Liver (tissue), 8 donors: ENCODE measurements at regions not wholly inside any gene's neighbourhood (a gene's known extent, or its start where the extent isn't known, plus 50 kb on each side); places are given as distances from the start of the nearest gene placed in this dataset.

ENCODE experiments used
- DNase-seq: peaks from one replicate; pipeline ENCODE4 v3.0.0-alpha.2; 2017; ENCODE audit warnings: low spot score
- H3K27ac ChIP-seq, 2 donors: one replicate each; pipeline ENCODE4 v1.7.0; 2013; ENCODE audit warnings: inconsistent platforms in 2 of 2, low read length in 2 of 2, control low read depth in 1 of 2, low read depth in 1 of 2, mild to moderate bottlenecking in 1 of 2
- H3K27me3 ChIP-seq, 4 donors: one replicate each; pipeline versions ENCODE4 v1.6.1 to v1.7.0; 2013; ENCODE audit warnings: low read length in 3 of 4, inconsistent platforms in 1 of 4, mild to moderate bottlenecking in 1 of 4, moderate library complexity in 1 of 4; ENCODE audit not compliant: control insufficient read depth in 4 of 4, insufficient read depth in 4 of 4
- H3K36me3 ChIP-seq, 4 donors: one replicate each; pipeline versions ENCODE4 v1.6.1 to v1.7.0; 2013; ENCODE audit warnings: low read length in 3 of 4, mild to moderate bottlenecking in 3 of 4, low read depth in 1 of 4, moderate library complexity in 1 of 4; ENCODE audit not compliant: control insufficient read depth in 4 of 4, insufficient read depth in 3 of 4
- H3K4me1 ChIP-seq, 4 donors: one replicate each; pipeline versions ENCODE4 v1.6.1 to v1.7.0; 2013; ENCODE audit warnings: low read length in 3 of 4, mild to moderate bottlenecking in 3 of 4, moderate library complexity in 1 of 4; ENCODE audit not compliant: control insufficient read depth in 4 of 4, insufficient read depth in 4 of 4
- H3K4me3 ChIP-seq, 3 donors: one replicate each; pipeline versions ENCODE4 v1.6.1 to v1.7.0; 2013; ENCODE audit warnings: low read length in 3 of 3, control low read depth in 1 of 3, low read depth in 1 of 3, mild to moderate bottlenecking in 1 of 3
- H3K9ac ChIP-seq, 2 donors: one replicate each; pipeline ENCODE4 v1.7.0; 2013; ENCODE audit warnings: low read length in 2 of 2, mild to moderate bottlenecking in 2 of 2, moderate library complexity in 2 of 2, control low read depth in 1 of 2, low read depth in 1 of 2
- H3K9me3 ChIP-seq, 4 donors: one replicate each; pipeline versions ENCODE4 v1.6.1 to v1.7.0; 2013; ENCODE audit warnings: low read length in 3 of 4; ENCODE audit not compliant: control insufficient read depth in 4 of 4
- ATF3 ChIP-seq: IDR thresholded peaks from 2 replicates; pipeline ENCODE4 v1.6.1; 2016; ENCODE audit warnings: antibody characterized with exemption
- EGR1 ChIP-seq, 2 donors: IDR thresholded peaks; 2 replicates each; pipeline ENCODE4 v1.6.1; 2016 to 2018; ENCODE audit warnings: antibody characterized with exemption in 2 of 2, low read depth in 2 of 2
- FOXA2 ChIP-seq: IDR thresholded peaks from 2 replicates; pipeline ENCODE4 v1.6.1; 2016; ENCODE audit warnings: antibody characterized with exemption
- GABPA ChIP-seq, 2 donors: IDR thresholded peaks in 1 of 2; conservative IDR thresholded peaks in 1 of 2; 2 replicates each; pipeline ENCODE4 v1.6.1; 2016; ENCODE audit warnings: antibody characterized with exemption in 2 of 2, mild to moderate bottlenecking in 1 of 2, moderate library complexity in 1 of 2
- HNF4A ChIP-seq, 2 donors: conservative IDR thresholded peaks; 2 replicates each; pipeline ENCODE4 v1.6.1; 2016; ENCODE audit warnings: antibody characterized with exemption in 2 of 2, mild to moderate bottlenecking in 2 of 2
- HNF4G ChIP-seq: IDR thresholded peaks from 2 replicates; pipeline ENCODE4 v1.6.1; 2016; ENCODE audit warnings: antibody characterized with exemption
- JUND ChIP-seq, 2 donors: IDR thresholded peaks; 2 replicates each; pipeline ENCODE4 v1.6.1; 2016; ENCODE audit warnings: antibody characterized with exemption in 2 of 2
- MAX ChIP-seq: IDR thresholded peaks from 2 replicates; pipeline ENCODE4 v1.6.1; 2016; ENCODE audit warnings: antibody characterized with exemption
- NR2F2 ChIP-seq: IDR thresholded peaks from 2 replicates; pipeline ENCODE4 v1.6.1; 2016; ENCODE audit warnings: antibody characterized with exemption
- RAD21 ChIP-seq, 2 donors: IDR thresholded peaks; 2 replicates each; pipeline ENCODE4 v1.6.1; 2016; ENCODE audit warnings: antibody characterized with exemption in 2 of 2, mild to moderate bottlenecking in 2 of 2
- RXRA ChIP-seq, 2 donors: IDR thresholded peaks; 2 replicates each; pipeline ENCODE4 v1.6.1; 2017 to 2018; ENCODE audit warnings: antibody characterized with exemption in 2 of 2, mild to moderate bottlenecking in 1 of 2
- SP1 ChIP-seq: IDR thresholded peaks from 2 replicates; pipeline ENCODE4 v1.6.1; 2018; ENCODE audit warnings: antibody characterized with exemption, mild to moderate bottlenecking
- TAF1 ChIP-seq: conservative IDR thresholded peaks from 2 replicates; pipeline ENCODE4 v1.6.1; 2016; ENCODE audit warnings: antibody characterized with exemption, mild to moderate bottlenecking
- YY1 ChIP-seq: IDR thresholded peaks from 2 replicates; pipeline ENCODE4 v1.6.1; 2016; ENCODE audit warnings: antibody characterized with exemption, mild to moderate bottlenecking
- ZBTB33 ChIP-seq: IDR thresholded peaks from 2 replicates; pipeline ENCODE4 v1.6.1; 2016; ENCODE audit warnings: antibody characterized with exemption
- WGBS: extraction: QIAGEN DNeasy Blood & Tissue Kit; methylation state at CpG from one replicate; pipeline ENCODE4 v1.1.7; 2013; 5-methylcytosine and 5-hydroxymethylcytosine counted together
- TF ChIP-seq, protein P1 (sequence below): fragments of 150-350 bp; IDR thresholded peaks from 2 replicates; pipeline ENCODE4 v1.5.1; 2017; ENCODE audit warnings: improper control_type of control experiment, low read depth, low read length; ENCODE audit not compliant: missing input control
- TF ChIP-seq, protein P2 (sequence below): IDR thresholded peaks from 2 replicates; pipeline ENCODE4 v1.6.1; 2016; ENCODE audit warnings: antibody characterized with exemption, mild to moderate bottlenecking
- donor health status: healthy.
- donor health status: healthy.
- donor health status: healthy.
- donor health status: healthy.
- donor health status: healthy.

DNA sequence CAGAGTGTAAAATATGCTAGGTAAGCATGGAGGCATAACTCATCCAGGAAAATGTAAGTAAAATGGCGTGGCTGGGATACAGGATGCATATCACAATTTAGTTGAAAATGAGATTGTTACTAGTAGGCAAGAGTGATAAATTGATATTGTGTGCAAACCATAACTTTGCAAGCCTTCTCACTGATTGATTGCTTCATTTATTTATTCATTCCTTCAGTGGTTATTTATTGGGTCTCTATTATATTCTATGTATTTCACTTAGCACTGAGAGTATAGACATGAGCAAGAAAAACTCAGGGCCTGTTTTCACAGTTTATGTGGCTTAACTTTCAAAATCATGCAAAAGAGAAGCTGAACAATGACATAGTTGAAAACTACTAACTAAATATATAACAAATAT, 241.0 kb upstream of the EYS start:
- no peaks in the 10 kb centered on the region for H3K4me1 ChIP-seq
- WGBS: 75% methylated on average over 1 of the region's 1 CpG
- TF ChIP-seq GABPA (IDR thresholded peaks at IDR 0.05 in 1 of 2, conservative IDR thresholded peaks at IDR 0.05 in 1 of 2) (no peak), RXRA (IDR thresholded peaks at IDR 0.05) (no peak), ATF3 (no peak), JUND (IDR thresholded peaks at IDR 0.05) (no peak), RAD21 (IDR thresholded peaks at IDR 0.05) (no peak), TAF1 (no peak), FOXA2 (no peak), HNF4A (conservative IDR thresholded peaks at IDR 0.05) (no peak), EGR1 (IDR thresholded peaks at IDR 0.05; ENCODE audit: low read depth in 2 of 2) (no peak), YY1 (no peak), NR2F2 (no peak), HNF4G (no peak), ZBTB33 (no peak), SP1 (no peak)
- TF ChIP-seq, protein P1, sequence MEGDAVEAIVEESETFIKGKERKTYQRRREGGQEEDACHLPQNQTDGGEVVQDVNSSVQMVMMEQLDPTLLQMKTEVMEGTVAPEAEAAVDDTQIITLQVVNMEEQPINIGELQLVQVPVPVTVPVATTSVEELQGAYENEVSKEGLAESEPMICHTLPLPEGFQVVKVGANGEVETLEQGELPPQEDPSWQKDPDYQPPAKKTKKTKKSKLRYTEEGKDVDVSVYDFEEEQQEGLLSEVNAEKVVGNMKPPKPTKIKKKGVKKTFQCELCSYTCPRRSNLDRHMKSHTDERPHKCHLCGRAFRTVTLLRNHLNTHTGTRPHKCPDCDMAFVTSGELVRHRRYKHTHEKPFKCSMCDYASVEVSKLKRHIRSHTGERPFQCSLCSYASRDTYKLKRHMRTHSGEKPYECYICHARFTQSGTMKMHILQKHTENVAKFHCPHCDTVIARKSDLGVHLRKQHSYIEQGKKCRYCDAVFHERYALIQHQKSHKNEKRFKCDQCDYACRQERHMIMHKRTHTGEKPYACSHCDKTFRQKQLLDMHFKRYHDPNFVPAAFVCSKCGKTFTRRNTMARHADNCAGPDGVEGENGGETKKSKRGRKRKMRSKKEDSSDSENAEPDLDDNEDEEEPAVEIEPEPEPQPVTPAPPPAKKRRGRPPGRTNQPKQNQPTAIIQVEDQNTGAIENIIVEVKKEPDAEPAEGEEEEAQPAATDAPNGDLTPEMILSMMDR: no peak
- no peak for DNase-seq
- H3K27ac ChIP-seq: no peak overlapping the region
- no peak overlapping the region for H3K4me3 ChIP-seq
- no peaks in the 10 kb centered on the region for H3K36me3 ChIP-seq
- H3K9me3 ChIP-seq: no peaks in the 10 kb centered on the region
- H3K27me3 ChIP-seq: no peaks in the 10 kb centered on the region
- H3K9ac ChIP-seq: no peak overlapping the region

DNA sequence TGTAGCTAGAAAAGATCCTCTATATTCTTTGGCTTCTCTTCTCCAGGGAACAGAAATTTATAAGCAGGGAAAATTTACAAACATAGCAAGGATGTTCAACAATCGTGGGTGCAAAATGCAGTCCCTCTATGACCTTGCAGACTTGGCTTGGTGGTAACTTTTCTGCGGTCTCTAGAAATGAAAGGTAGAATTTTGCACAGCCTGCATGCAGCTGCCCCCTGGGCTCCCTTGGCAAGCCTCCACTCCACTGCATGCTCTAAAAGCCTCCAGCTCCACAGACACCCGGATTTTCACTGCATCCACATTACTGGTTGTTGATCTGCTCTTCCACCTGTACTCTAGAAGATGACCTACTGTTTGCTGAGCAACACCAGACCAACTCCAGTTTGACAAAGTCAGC, 236.5 kb upstream of the EYS start:
- Histone ChIP-seq H3K4me3 (no peak overlapping the region), H3K36me3 (no peaks in the 10 kb centered on the region), H3K9ac (no peak overlapping the region), H3K9me3 (peaks cover 0 to 2% (median 0%) of the 10 kb centered on the region in 4 donors), H3K27me3 (no peaks in the 10 kb centered on the region), H3K27ac (no peak overlapping the region), H3K4me1 (no peaks in the 10 kb centered on the region)
- 61% methylated on average over 3 of the region's 3 CpGs for WGBS
- DNase-seq: no peak
- TF ChIP-seq RAD21 (IDR thresholded peaks at IDR 0.05) (no peak), EGR1 (IDR thresholded peaks at IDR 0.05; ENCODE audit: low read depth in 2 of 2) (no peak), NR2F2 (no peak), GABPA (IDR thresholded peaks at IDR 0.05 in 1 of 2, conservative IDR thresholded peaks at IDR 0.05 in 1 of 2) (no peak), HNF4A (conservative IDR thresholded peaks at IDR 0.05) (no peak), TAF1 (no peak), MAX (no peak), YY1 (no peak), RXRA (IDR thresholded peaks at IDR 0.05) (no peak)
- TF ChIP-seq, protein P2, sequence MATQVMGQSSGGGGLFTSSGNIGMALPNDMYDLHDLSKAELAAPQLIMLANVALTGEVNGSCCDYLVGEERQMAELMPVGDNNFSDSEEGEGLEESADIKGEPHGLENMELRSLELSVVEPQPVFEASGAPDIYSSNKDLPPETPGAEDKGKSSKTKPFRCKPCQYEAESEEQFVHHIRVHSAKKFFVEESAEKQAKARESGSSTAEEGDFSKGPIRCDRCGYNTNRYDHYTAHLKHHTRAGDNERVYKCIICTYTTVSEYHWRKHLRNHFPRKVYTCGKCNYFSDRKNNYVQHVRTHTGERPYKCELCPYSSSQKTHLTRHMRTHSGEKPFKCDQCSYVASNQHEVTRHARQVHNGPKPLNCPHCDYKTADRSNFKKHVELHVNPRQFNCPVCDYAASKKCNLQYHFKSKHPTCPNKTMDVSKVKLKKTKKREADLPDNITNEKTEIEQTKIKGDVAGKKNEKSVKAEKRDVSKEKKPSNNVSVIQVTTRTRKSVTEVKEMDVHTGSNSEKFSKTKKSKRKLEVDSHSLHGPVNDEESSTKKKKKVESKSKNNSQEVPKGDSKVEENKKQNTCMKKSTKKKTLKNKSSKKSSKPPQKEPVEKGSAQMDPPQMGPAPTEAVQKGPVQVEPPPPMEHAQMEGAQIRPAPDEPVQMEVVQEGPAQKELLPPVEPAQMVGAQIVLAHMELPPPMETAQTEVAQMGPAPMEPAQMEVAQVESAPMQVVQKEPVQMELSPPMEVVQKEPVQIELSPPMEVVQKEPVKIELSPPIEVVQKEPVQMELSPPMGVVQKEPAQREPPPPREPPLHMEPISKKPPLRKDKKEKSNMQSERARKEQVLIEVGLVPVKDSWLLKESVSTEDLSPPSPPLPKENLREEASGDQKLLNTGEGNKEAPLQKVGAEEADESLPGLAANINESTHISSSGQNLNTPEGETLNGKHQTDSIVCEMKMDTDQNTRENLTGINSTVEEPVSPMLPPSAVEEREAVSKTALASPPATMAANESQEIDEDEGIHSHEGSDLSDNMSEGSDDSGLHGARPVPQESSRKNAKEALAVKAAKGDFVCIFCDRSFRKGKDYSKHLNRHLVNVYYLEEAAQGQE: no peak
